MG63 (cell line): ENCODE measurements at regions not wholly inside any gene's neighbourhood (a gene's known extent, or its start where the extent isn't known, plus 50 kb on each side); places are given as distances from the start of the nearest gene placed in this dataset.
"Not testable (repeated sequence)": the region's sequence is repeated elsewhere in the genome, so short reads cannot be mapped to it uniquely, and the experiment has no call there.

Experiments used
- DNase-seq: peaks from one replicate; pipeline ENCODE4 v3.0.0-alpha.2; 2020
- H3K27me3 ChIP-seq: fragments of 250-450 bp; sonication (Bioruptor Pico); 2 replicates; pipeline ENCODE4 v1.5.1; 2020; ENCODE audit warnings: mild to moderate bottlenecking, moderate library complexity
- H3K36me3 ChIP-seq: fragments of 250-450 bp; sonication (Bioruptor Pico); 2 replicates; pipeline ENCODE4 v1.5.1; 2020; ENCODE audit warnings: mild to moderate bottlenecking, moderate library complexity
- H3K4me3 ChIP-seq: fragments of 250-450 bp; sonication (Bioruptor Pico); 2 replicates; pipeline ENCODE4 v1.5.1; 2020; ENCODE audit warnings: mild to moderate bottlenecking, moderate library complexity
- H3K9me3 ChIP-seq: fragments of 250-450 bp; sonication (Bioruptor Pico); 2 replicates; pipeline ENCODE4 v1.5.1; 2020; ENCODE audit warnings: mild to moderate bottlenecking, moderate library complexity

- DNase-seq, result no peak
- Histone ChIP-seq H3K4me3 (no peak overlapping the region), H3K27me3 (no peaks in the 10 kb centered on the region), H3K36me3 (no peaks in the 10 kb centered on the region), H3K9me3 (no peaks in the 10 kb centered on the region; the same call in 1 of the 2 replicates)
These were observed 1826.5 kb downstream of the SLITRK5 start for GRCh38 chr13:89497658-89498057.

- Histone ChIP-seq H3K36me3 (no peaks in the 10 kb centered on the region), H3K4me3 (no peak overlapping the region), H3K27me3 (no peaks in the 10 kb centered on the region), H3K9me3 (no peaks in the 10 kb centered on the region)
- no peak for DNase-seq
These were observed 1831.1 kb downstream of the SLITRK5 start for GRCh38 chr13:89502286-89502685.

GRCh38 chr13:89514534-89515312, 1832.8 kb upstream of the MIR17HG start:
- DNase-seq, result peak; percentile 91
- H3K4me3 ChIP-seq, result no peak overlapping the region
- H3K9me3 ChIP-seq, result peaks cover 2% of the 10 kb centered on the region
- no peaks in the 10 kb centered on the region for H3K27me3 ChIP-seq
- H3K36me3 ChIP-seq, result no peaks in the 10 kb centered on the region

- Histone ChIP-seq H3K9me3 (peaks cover 2% of the 10 kb centered on the region; the same call in 1 of the 2 replicates), H3K4me3 (no peak overlapping the region), H3K36me3 (no peaks in the 10 kb centered on the region), H3K27me3 (no peaks in the 10 kb centered on the region)
- DNase-seq, result no peak
These were observed 1831.5 kb upstream of the MIR17HG start for GRCh38 chr13:89515948-89516347.

- DNase-seq, result no peak
- H3K36me3 ChIP-seq, result no peaks in the 10 kb centered on the region
- no peaks in the 10 kb centered on the region; the same call in 1 of the 2 replicates for H3K9me3 ChIP-seq
- H3K4me3 ChIP-seq, result no peak overlapping the region
- no peaks in the 10 kb centered on the region for H3K27me3 ChIP-seq
These were observed 1829.0 kb upstream of the MIR17HG start for GRCh38 chr13:89518289-89519077.

GRCh38 chr13:89520468-89520867, 1827.0 kb upstream of the MIR17HG start:
- no peaks in the 10 kb centered on the region for H3K36me3 ChIP-seq
- no peak for DNase-seq
- H3K9me3 ChIP-seq, result no peaks in the 10 kb centered on the region; the same call in 1 of the 2 replicates
- H3K27me3 ChIP-seq, result no peaks in the 10 kb centered on the region
- no peak overlapping the region for H3K4me3 ChIP-seq

GRCh38 chr13:89521672-89522071, 1825.8 kb upstream of the MIR17HG start:
- not testable (repeated sequence) for H3K4me3 ChIP-seq, DNase-seq, H3K9me3 ChIP-seq, H3K27me3 ChIP-seq, H3K36me3 ChIP-seq

GRCh38 chr13:89541091-89542030, 1806.1 kb upstream of the MIR17HG start:
- Histone ChIP-seq H3K27me3 (no peaks in the 10 kb centered on the region), H3K9me3 (no peaks in the 10 kb centered on the region)

GRCh38 chr13:89550938-89551337, 1796.5 kb upstream of the MIR17HG start:
- DNase-seq, result no peak
- Histone ChIP-seq H3K4me3 (no peak overlapping the region), H3K9me3 (no peaks in the 10 kb centered on the region), H3K36me3 (no peaks in the 10 kb centered on the region), H3K27me3 (no peaks in the 10 kb centered on the region)

More at GRCh38 chr13:89541091-89542030, 1806.1 kb upstream of the MIR17HG start:
- DNase-seq, result no peak
- Histone ChIP-seq H3K36me3 (no peaks in the 10 kb centered on the region), H3K4me3 (no peak overlapping the region)

GRCh38 chr13:89554801-89555200, 1792.7 kb upstream of the MIR17HG start:
- Histone ChIP-seq H3K9me3 (no peaks in the 10 kb centered on the region), H3K36me3 (no peaks in the 10 kb centered on the region), H3K27me3 (no peaks in the 10 kb centered on the region), H3K4me3 (no peak overlapping the region)
- no peak for DNase-seq

- no peak overlapping the region for H3K4me3 ChIP-seq
- no peaks in the 10 kb centered on the region for H3K9me3 ChIP-seq
- H3K36me3 ChIP-seq, result no peaks in the 10 kb centered on the region
- DNase-seq, result no peak
- no peaks in the 10 kb centered on the region for H3K27me3 ChIP-seq
These were observed 1781.9 kb upstream of the MIR17HG start for GRCh38 chr13:89565476-89566100.

- no peak for DNase-seq
- no peaks in the 10 kb centered on the region for H3K27me3 ChIP-seq
These were observed 1780.5 kb upstream of the MIR17HG start for GRCh38 chr13:89567025-89567424.

GRCh38 chr13:89568276-89568675, 1779.2 kb upstream of the MIR17HG start:
- Histone ChIP-seq H3K27me3 (no peaks in the 10 kb centered on the region), H3K4me3 (no peak overlapping the region), H3K36me3 (no peaks in the 10 kb centered on the region), H3K9me3 (no peaks in the 10 kb centered on the region)
- no peak for DNase-seq

More at GRCh38 chr13:89567025-89567424, 1780.5 kb upstream of the MIR17HG start:
- H3K9me3 ChIP-seq, result no peaks in the 10 kb centered on the region
- no peak overlapping the region for H3K4me3 ChIP-seq
- no peaks in the 10 kb centered on the region for H3K36me3 ChIP-seq

GRCh38 chr13:89568746-89569145, 1778.7 kb upstream of the MIR17HG start:
- DNase-seq, result no peak
- Histone ChIP-seq H3K9me3 (no peaks in the 10 kb centered on the region), H3K27me3 (no peaks in the 10 kb centered on the region), H3K4me3 (no peak overlapping the region), H3K36me3 (no peaks in the 10 kb centered on the region)

- H3K9me3 ChIP-seq, result no peaks in the 10 kb centered on the region
- DNase-seq, result no peak
- no peaks in the 10 kb centered on the region for H3K27me3 ChIP-seq
- no peaks in the 10 kb centered on the region for H3K36me3 ChIP-seq
- no peak overlapping the region for H3K4me3 ChIP-seq
These were observed 1775.8 kb upstream of the MIR17HG start for GRCh38 chr13:89571676-89572075.

- DNase-seq, result no peak
- no peak overlapping the region for H3K4me3 ChIP-seq
- H3K9me3 ChIP-seq, result no peaks in the 10 kb centered on the region
- no peaks in the 10 kb centered on the region for H3K27me3 ChIP-seq
- H3K36me3 ChIP-seq, result no peaks in the 10 kb centered on the region
These were observed 1773.4 kb upstream of the MIR17HG start for GRCh38 chr13:89574077-89574476.
